GM23248 (cell line): ENCODE measurements at regions not wholly inside any gene's neighbourhood (a gene's known extent, or its start where the extent isn't known, plus 50 kb on each side); places are given as distances from the start of the nearest gene placed in this dataset.

Experiments
- EZH2 ChIP-seq: fragments of 200-600 bp; sonication (generic); IDR thresholded peaks from 2 replicates; pipeline ENCODE4 v1.6.1; 2018; ENCODE audit warnings: antibody characterized with exemption, mild to moderate bottlenecking; ENCODE audit not compliant: insufficient read depth, poor library complexity, severe bottlenecking
- EZH2phosphoT487 ChIP-seq: fragments of 200-600 bp; sonication (generic); IDR thresholded peaks from 2 replicates; pipeline ENCODE4 v1.6.1; 2018; ENCODE audit warnings: antibody characterized with exemption, moderate library complexity, mild to moderate bottlenecking, low read depth; ENCODE audit not compliant: insufficient read depth

- TF ChIP-seq EZH2 (no peak), EZH2phosphoT487 (no peak)
These were observed 74.9 kb upstream of the COL13A1 start for GRCh38 chr10:69726850-69727249.
